NOMO-1 treated with dmso at 0.1 percent for 144 hours (cell line): ENCODE measurements at regions not wholly inside any gene's neighbourhood (a gene's known extent, or its start where the extent isn't known, plus 50 kb on each side); places are given as distances from the start of the nearest gene placed in this dataset.
"Not testable (repeated sequence)": the region's sequence is repeated elsewhere in the genome, so short reads cannot be mapped to it uniquely, and the experiment has no call there.

Source experiments
- DNase-seq: peaks from one replicate; lab custom pipeline; 2025; ENCODE audit not compliant: unreplicated experiment; lab: John Stamatoyannopoulos, UW

GRCh38 chr6:90374201-90374600, 77.6 kb upstream of the BACH2 start:
- DNase-seq = no peak

- DNase-seq = no peak
These were observed 76.2 kb upstream of the BACH2 start for GRCh38 chr6:90372885-90373284.

- DNase-seq = no peak
These were observed 75.8 kb upstream of the BACH2 start for GRCh38 chr6:90372450-90372849.

- no peak for DNase-seq
These were observed 73.9 kb upstream of the BACH2 start for GRCh38 chr6:90370493-90370959.

- no peak for DNase-seq
These were observed 73.0 kb upstream of the BACH2 start for GRCh38 chr6:90369651-90370050.

GRCh38 chr6:90369024-90369519, 72.4 kb upstream of the BACH2 start:
- peak; percentile 73 for DNase-seq

- DNase-seq = no peak
These were observed 72.0 kb upstream of the BACH2 start for GRCh38 chr6:90368601-90369000.

- DNase-seq = no peak
These were observed 71.4 kb upstream of the BACH2 start for GRCh38 chr6:90368001-90368400.

- no peak for DNase-seq
These were observed 69.0 kb upstream of the BACH2 start for GRCh38 chr6:90365565-90366219.

- no peak for DNase-seq
These were observed 68.4 kb upstream of the BACH2 start for GRCh38 chr6:90365002-90365401.

- DNase-seq = no peak
These were observed 67.6 kb upstream of the BACH2 start for GRCh38 chr6:90364286-90364685.

GRCh38 chr6:90362318-90362717, 65.7 kb upstream of the BACH2 start:
- DNase-seq = no peak

- no peak for DNase-seq
These were observed 64.5 kb upstream of the BACH2 start for GRCh38 chr6:90361174-90361573.

- not testable (repeated sequence) for DNase-seq
These were observed 61.6 kb upstream of the BACH2 start for GRCh38 chr6:90358036-90358770.

GRCh38 chr6:90356012-90356421, 59.4 kb upstream of the BACH2 start:
- DNase-seq = no peak

GRCh38 chr6:90354961-90355360, 58.3 kb upstream of the BACH2 start:
- DNase-seq = no peak

GRCh38 chr6:90351696-90352095, 55.1 kb upstream of the BACH2 start:
- peak; percentile 31 for DNase-seq

- DNase-seq = peak; percentile 94
These were observed 54.3 kb upstream of the BACH2 start for GRCh38 chr6:90350689-90351554.

- DNase-seq = no peak
These were observed 50.8 kb upstream of the BACH2 start for GRCh38 chr6:90347411-90347851.

GRCh38 chr6:90346729-90347128, 50.1 kb upstream of the BACH2 start:
- DNase-seq = no peak
